ENCODE measurements at regions not wholly inside any gene's neighbourhood (a gene's known extent, or its start where the extent isn't known, plus 50 kb on each side); places are given as distances from the start of the nearest gene placed in this dataset.

- DNase-seq = no peak
Observed at GRCh38 chr11:95577716-95578460, 211.7 kb downstream of the FAM76B start.

GRCh38 chr11:95576146-95576845 lies 213.3 kb downstream of the FAM76B start:
- DNase-seq = no peak

GRCh38 chr11:95575517-95575916 lies 214.1 kb downstream of the FAM76B start:
- no peak for DNase-seq

- no peak for DNase-seq
Observed at GRCh38 chr11:95571718-95572260, 217.8 kb downstream of the FAM76B start.

- no peak for DNase-seq
Observed at GRCh38 chr11:95570845-95571244, 218.7 kb downstream of the FAM76B start.

- DNase-seq = no peak
Observed at GRCh38 chr11:95569207-95569606, 220.4 kb downstream of the FAM76B start.

- no peak for DNase-seq
Observed at GRCh38 chr11:95568281-95568680, 221.3 kb downstream of the FAM76B start.

- DNase-seq = no peak
Observed at GRCh38 chr11:95567685-95568084, 221.9 kb downstream of the FAM76B start.

GRCh38 chr11:95566211-95566610 lies 223.4 kb downstream of the FAM76B start:
- DNase-seq = no peak

- DNase-seq = no peak
Observed at GRCh38 chr11:95565724-95566141, 223.8 kb downstream of the FAM76B start.

GRCh38 chr11:95563859-95564258 lies 225.7 kb downstream of the FAM76B start:
- DNase-seq = no peak

- DNase-seq = no peak
Observed at GRCh38 chr11:95563173-95563572, 226.4 kb downstream of the FAM76B start.

- no peak for DNase-seq
Observed at GRCh38 chr11:95562196-95562921, 227.2 kb downstream of the FAM76B start.

- DNase-seq = no peak
Observed at GRCh38 chr11:95559899-95560298, 229.7 kb downstream of the FAM76B start.

- no peak for DNase-seq
Observed at GRCh38 chr11:95557376-95557775, 232.2 kb downstream of the FAM76B start.

GRCh38 chr11:95556342-95557163 lies 233.0 kb downstream of the FAM76B start:
- DNase-seq = peak; percentile 64 to 67

GRCh38 chr11:95556011-95556341 lies 233.6 kb downstream of the FAM76B start:
- DNase-seq = no peak

GRCh38 chr11:95554911-95555310 lies 234.7 kb downstream of the FAM76B start:
- no peak for DNase-seq

GRCh38 chr11:95549301-95549700 lies 240.3 kb downstream of the FAM76B start:
- DNase-seq = no peak

- no peak for DNase-seq
Observed at GRCh38 chr11:95548416-95548815, 241.2 kb downstream of the FAM76B start.

GRCh38 chr11:95547976-95548375 lies 241.6 kb downstream of the FAM76B start:
- DNase-seq = no peak

- no peak for DNase-seq
Observed at GRCh38 chr11:95547186-95547585, 242.4 kb downstream of the FAM76B start.

All from activated T-cell treated with anti-CD3 and anti-CD28 coated beads, Interleukin-2, amount 50 U/mL, for 48 hours (primary cell).